Right lobe of liver (tissue), 6 donors: ENCODE measurements at regions not wholly inside any gene's neighbourhood (a gene's known extent, or its start where the extent isn't known, plus 50 kb on each side); places are given as distances from the start of the nearest gene placed in this dataset.
"Not testable (repeated sequence)": the region's sequence is repeated elsewhere in the genome, so short reads cannot be mapped to it uniquely, and the experiment has no call there.

ENCODE experiments used
- ATAC-seq, 4 donors: fragments of 200-7000 bp; cut with Tn5 transposase; one replicate each; pipeline ENCODE4 v1.9.1; 2020; ENCODE audit warnings: mild to moderate bottlenecking in 4 of 4, moderate library complexity in 4 of 4
- DNase-seq, 3 donors: peaks; one replicate each; pipeline ENCODE4 v3.0.0-alpha.2; 2020
- H3K27ac ChIP-seq, 3 donors: fragments of 200-600 bp; one replicate each; pipeline ENCODE4 v1.8.0; 2022
- H3K27me3 ChIP-seq, 2 donors: fragments of 200-600 bp; one replicate each; pipeline ENCODE4 v1.8.0; 2022
- H3K36me3 ChIP-seq, 4 donors: fragments of 200-600 bp; sonication (generic) in 1 of 4; one replicate each; pipeline versions ENCODE4 v1.5.1 to v1.8.0; 2017 to 2022; ENCODE audit warnings: control low read depth in 1 of 4
- H3K4me1 ChIP-seq, 4 donors: fragments of 200-600 bp; sonication (generic) in 1 of 4; one replicate each; pipeline versions ENCODE4 v1.5.1 to v1.8.0; 2017 to 2022; ENCODE audit warnings: control low read depth in 1 of 4
- H3K4me3 ChIP-seq, 3 donors: fragments of 200-600 bp; one replicate each; pipeline ENCODE4 v1.8.0; 2022
- H3K9me3 ChIP-seq, 4 donors: fragments of 200-600 bp; sonication (generic) in 1 of 4; one replicate each; pipeline versions ENCODE4 v1.5.1 to v1.8.0; 2017 to 2022; ENCODE audit warnings: control low read depth in 1 of 4
- CTCF ChIP-seq, 4 donors: fragments of 200-600 bp in 3 of 4; fragments of 450-650 bp in 1 of 4; IDR thresholded peaks; one replicate each; pipeline versions ENCODE4 v1.5.1 to v1.8.0; 2016 to 2022; ENCODE audit warnings: antibody characterized with exemption in 4 of 4, mild to moderate bottlenecking in 2 of 4
- POLR2A ChIP-seq: fragments of 450-650 bp; IDR thresholded peaks from one replicate; pipeline ENCODE4 v1.6.1; 2017; ENCODE audit warnings: antibody characterized with exemption, mild to moderate bottlenecking
- WGBS: methylation state at CpG from one replicate; pipeline ENCODE4 v1.1.6; 2018; ENCODE audit warnings: low coverage, low lambda C conversion rate; ENCODE audit not compliant: insufficient coverage; ENCODE audit errors: missing lambda C conversion rate; 5-methylcytosine and 5-hydroxymethylcytosine counted together
- intact Hi-C, 2 donors: fragments of 100-400 bp; cut with DNase I; formaldehyde crosslinking; loops; one replicate each; pipeline versions ENCODE4 v1.11.2 to v1.14.1; 2022
- donor health status: DM: no; HTN: yes; CAD: no.
- donor health status: DM: no; HTN: no; CAD: no.
- donor health status: DM: no; HTN: no; CAD: no.
- donor health status: DM: no; HTN: yes; CAD: no.
- donor health status: DM: no; HTN: yes; CAD: no.

GRCh38 chr20:51171141-51171540 is 148.2 kb upstream of the KCNG1 start:
- TF ChIP-seq POLR2A (no peak), CTCF (IDR thresholded peaks at IDR 0.05) (no peak)
- H3K36me3 ChIP-seq = no peaks in the 10 kb centered on the region
- ATAC-seq (no peak), DNase-seq (no peak)
- no peaks in the 10 kb centered on the region for H3K27me3 ChIP-seq
- WGBS = 44% methylated on average over 2 of the region's 2 CpGs
- H3K4me3 ChIP-seq = no peak overlapping the region
- H3K9me3 ChIP-seq = no peaks in the 10 kb centered on the region
- H3K27ac ChIP-seq = no peak overlapping the region
- intact Hi-C loops = no loop called here
- no peaks in the 10 kb centered on the region for H3K4me1 ChIP-seq

- no peaks in the 10 kb centered on the region for H3K4me1 ChIP-seq
- DNase-seq = no peak
- no peaks in the 10 kb centered on the region for H3K36me3 ChIP-seq
- no peaks in the 10 kb centered on the region for H3K27me3 ChIP-seq
- no peaks in the 10 kb centered on the region for H3K9me3 ChIP-seq
- TF ChIP-seq CTCF (IDR thresholded peaks at IDR 0.05) (no peak), POLR2A (no peak)
- H3K27ac ChIP-seq = no peak overlapping the region
- H3K4me3 ChIP-seq = no peak overlapping the region
- ATAC-seq = no peak
- intact Hi-C loops = no loop called here
- 44% methylated on average over 3 of the region's 3 CpGs for WGBS
These were observed 146.9 kb upstream of the KCNG1 start for GRCh38 chr20:51169813-51170212.

- H3K36me3 ChIP-seq, H3K27ac ChIP-seq, H3K27me3 ChIP-seq, intact Hi-C loops, H3K9me3 ChIP-seq, DNase-seq, H3K4me3 ChIP-seq, H3K4me1 ChIP-seq, ATAC-seq: not testable (repeated sequence)
- 60% methylated on average over 1 of the region's 4 CpGs for WGBS
These were observed 145.0 kb upstream of the KCNG1 start for GRCh38 chr20:51167911-51168310.

GRCh38 chr20:51166489-51166888 is 143.6 kb upstream of the KCNG1 start:
- Histone ChIP-seq H3K4me3 (no peak overlapping the region), H3K36me3 (no peaks in the 10 kb centered on the region), H3K27me3 (no peaks in the 10 kb centered on the region), H3K27ac (no peak overlapping the region), H3K9me3 (no peaks in the 10 kb centered on the region), H3K4me1 (no peaks in the 10 kb centered on the region)
- no peak for ATAC-seq
- intact Hi-C loops = no loop called here
- no peak for TF ChIP-seq CTCF (IDR thresholded peaks at IDR 0.05)
- no peak for TF ChIP-seq POLR2A
- no peak for DNase-seq
- whole genome bisulfite sequencing = 46% methylated on average over 3 of the region's 3 CpGs

GRCh38 chr20:51165131-51165530 is 142.2 kb upstream of the KCNG1 start:
- ATAC-seq = no peak
- H3K27me3 ChIP-seq = no peaks in the 10 kb centered on the region
- H3K36me3 ChIP-seq = no peaks in the 10 kb centered on the region
- WGBS = 54% methylated on average over 5 of the region's 9 CpGs
- no peak overlapping the region for H3K4me3 ChIP-seq
- DNase-seq = no peak
- no peaks in the 10 kb centered on the region for H3K9me3 ChIP-seq
- no peaks in the 10 kb centered on the region for H3K4me1 ChIP-seq
- intact Hi-C loops = no loop called here
- no peak for TF ChIP-seq CTCF (IDR thresholded peaks at IDR 0.05)
- TF ChIP-seq POLR2A = no peak
- no peak overlapping the region for H3K27ac ChIP-seq
